HepG2 (cell line): ENCODE measurements at regions not wholly inside any gene's neighbourhood (a gene's known extent, or its start where the extent isn't known, plus 50 kb on each side); places are given as distances from the start of the nearest gene placed in this dataset.

Experiments
- ATAC-seq: fragments of 200-7000 bp; cut with Tn5 transposase; 3 replicates; pipeline ENCODE4 v1.9.1; 2020; ENCODE audit warnings: mild to moderate bottlenecking, moderate library complexity
- BruUV-seq: library from RNA; stranded (reverse); fragments of 400-500 nt; replicated peaks from 2 replicates; lab custom pipeline; 2021; lab: Mats Ljungman, UMichigan
- CTCF ChIA-PET: fragments of 300-600 bp; formaldehyde crosslinking; extraction: SDS; loops from one replicate; lab custom pipeline; 2021; ENCODE audit warnings: low total read pairs, inconsistent platforms, low intra/inter-chr PET ratio; lab: Yijun Ruan, JAX
- POLR2A ChIA-PET: fragments of 350-600 bp; sonication (Branson Sonifier 250); formaldehyde crosslinking; loops from one replicate; lab custom pipeline; 2020; ENCODE audit warnings: antibody characterized with exemption, inconsistent platforms; lab: Yijun Ruan, JAX
- DNase-seq: peaks from one replicate; pipeline ENCODE4 v3.0.0-alpha.2; 2015; ENCODE audit warnings: low spot score
- FAIRE-seq: peaks from 3 replicates; lab custom pipeline; 2011; peaks lifted over from hg19 to GRCh38; lab: Jason Lieb, UNC
- H2AFZ ChIP-seq: one replicate; pipeline ENCODE4 v1.6.1; 2011; ENCODE audit warnings: low read length, inconsistent platforms
- H3K27ac ChIP-seq: fragments of 300-600 bp; 3 replicates; pipeline ENCODE4 v1.8.0; 2011; ENCODE audit warnings: mixed run types, mild to moderate bottlenecking, mixed read lengths, low read length, inconsistent platforms; ENCODE audit not compliant: insufficient read depth; ENCODE audit errors: extremely low read length
- H3K27me3 ChIP-seq, 2 experiments: fragments of 200-600 bp in 1 of 2; 2 replicates in 1 of 2; 3 replicates in 1 of 2; pipeline versions ENCODE4 v1.6.0 to v1.8.0; 2011; ENCODE audit warnings: low read length in 2 of 2, mild to moderate bottlenecking in 2 of 2, moderate library complexity in 2 of 2, inconsistent platforms in 1 of 2; ENCODE audit not compliant: insufficient read depth in 2 of 2, control insufficient read depth in 1 of 2
- H3K36me3 ChIP-seq, 2 experiments: fragments of 200-600 bp in 1 of 2; replicated peaks in 1 of 2; 2 replicates in 1 of 2; 3 replicates in 1 of 2; pipeline versions ENCODE4 v1.5.1 to v1.8.0; 2011; ENCODE audit warnings: low read length in 2 of 2, inconsistent platforms in 1 of 2; ENCODE audit not compliant: insufficient read depth in 2 of 2, control insufficient read depth in 1 of 2
- H3K4me1 ChIP-seq: 2 replicates; pipeline ENCODE4 v1.5.1; 2012; ENCODE audit warnings: low read length, inconsistent platforms; ENCODE audit not compliant: insufficient read depth
- H3K4me2 ChIP-seq: 2 replicates; pipeline ENCODE4 v1.6.0; 2011; ENCODE audit warnings: low read depth, low read length, inconsistent platforms
- H3K4me3 ChIP-seq, 3 experiments: fragments of 200-600 bp in 1 of 3; sonication (generic), shearing (Covaris generic) in 1 of 3; replicated peaks in 1 of 3; 2 replicates each; pipeline ENCODE4 v1.5.1; 2011 to 2016; ENCODE audit warnings: low read length in 3 of 3, inconsistent platforms in 2 of 3, low read depth in 2 of 3, mild to moderate bottlenecking in 2 of 3, control low read depth in 1 of 3, mixed read lengths in 1 of 3; ENCODE audit not compliant: insufficient read depth in 1 of 3
- H3K79me2 ChIP-seq: one replicate; pipeline ENCODE4 v1.6.1; 2011; ENCODE audit warnings: low read length, inconsistent platforms; ENCODE audit not compliant: insufficient read depth
- H3K9ac ChIP-seq: 2 replicates; pipeline ENCODE4 v1.6.0; 2011; ENCODE audit warnings: mild to moderate bottlenecking, low read depth, low read length, inconsistent platforms; ENCODE audit not compliant: insufficient read depth
- H3K9me3 ChIP-seq: 2 replicates; pipeline ENCODE4 v1.5.1; 2012; ENCODE audit warnings: mild to moderate bottlenecking, low read length
- H4K20me1 ChIP-seq: 2 replicates; pipeline ENCODE4 v1.6.0; 2011; ENCODE audit warnings: inconsistent platforms, mild to moderate bottlenecking, low read length, moderate library complexity; ENCODE audit not compliant: insufficient read depth
- AHDC1 ChIP-seq: sonication (generic); formaldehyde crosslinking; IDR thresholded peaks from 2 replicates; pipeline ENCODE4 v1.5.1; 2020; ENCODE audit warnings: mild to moderate bottlenecking, missing genetic modification reagents, borderline replicate concordance
- CREM ChIP-seq, 2 experiments: sonication (generic) in 1 of 2; formaldehyde crosslinking in 1 of 2; IDR thresholded peaks; 2 replicates each; pipeline versions ENCODE4 v1.4.0 to v1.6.1; 2016 to 2020; ENCODE audit warnings: antibody characterized with exemption in 1 of 2, mild to moderate bottlenecking in 1 of 2, missing genetic modification reagents in 1 of 2
- FOXM1 ChIP-seq: sonication (generic); formaldehyde crosslinking; IDR thresholded peaks from 2 replicates; pipeline ENCODE4 v1.5.0; 2020; ENCODE audit warnings: missing genetic modification reagents
- HMGXB4 ChIP-seq, 2 experiments: sonication (generic) in 1 of 2; formaldehyde crosslinking in 1 of 2; IDR thresholded peaks; 2 replicates each; pipeline versions ENCODE4 v1.4.0 to v1.6.1; 2018 to 2020; ENCODE audit warnings: missing genetic modification reagents in 2 of 2, borderline replicate concordance in 1 of 2, low read depth in 1 of 2, mild to moderate bottlenecking in 1 of 2, missing biosample characterization in 1 of 2
- HNRNPK ChIP-seq: fragments of 200-400 bp; formaldehyde crosslinking; IDR thresholded peaks from 2 replicates; pipeline ENCODE4 v1.6.1; 2018; ENCODE audit warnings: low read length, low read depth, moderate library complexity, mild to moderate bottlenecking; ENCODE audit not compliant: poor library complexity, severe bottlenecking
- NCOA1 ChIP-seq: sonication (generic); formaldehyde crosslinking; IDR thresholded peaks from 2 replicates; pipeline ENCODE4 v1.9.0; 2021; ENCODE audit warnings: missing genetic modification reagents
- TCF12 ChIP-seq, 2 experiments: fragments of 450-650 bp in 1 of 2; sonication (generic) in 1 of 2; formaldehyde crosslinking in 1 of 2; IDR thresholded peaks; 2 replicates each; pipeline versions ENCODE4 v1.6.1 to v1.8.0; 2017 to 2022; ENCODE audit warnings: antibody characterized with exemption in 1 of 2, mild to moderate bottlenecking in 1 of 2, missing genetic modification reagents in 1 of 2, moderate library complexity in 1 of 2
- TFDP1 ChIP-seq: IDR thresholded peaks from 2 replicates; pipeline ENCODE4 v1.6.1; 2016; ENCODE audit warnings: missing compliant biosample characterization, missing genetic modification reagents, borderline replicate concordance
- TFDP2 ChIP-seq: sonication (generic); formaldehyde crosslinking; IDR thresholded peaks from 2 replicates; pipeline ENCODE4 v1.4.0; 2020; ENCODE audit warnings: missing genetic modification reagents
- TMF1 ChIP-seq: sonication (generic); formaldehyde crosslinking; IDR thresholded peaks from 2 replicates; pipeline ENCODE4 v1.8.1; 2022; ENCODE audit warnings: low read depth, missing genetic modification reagents
- ZNF224 ChIP-seq: sonication (generic); formaldehyde crosslinking; IDR thresholded peaks from 2 replicates; pipeline ENCODE4 v1.5.0; 2020; ENCODE audit warnings: mild to moderate bottlenecking, missing genetic modification reagents
- ZNF382 ChIP-seq: sonication (generic); formaldehyde crosslinking; IDR thresholded peaks from 2 replicates; pipeline ENCODE4 v1.5.0; 2020; ENCODE audit warnings: missing genetic modification reagents, mild to moderate bottlenecking, borderline replicate concordance
- ZNF441 ChIP-seq: sonication (generic); formaldehyde crosslinking; IDR thresholded peaks from 2 replicates; pipeline ENCODE4 v1.7.0; 2021; ENCODE audit warnings: missing genetic modification reagents, borderline replicate concordance
- in situ Hi-C: cut with HindIII; loops from 2 replicates; pipeline ENCODE4 v1.10.0; 2017; ENCODE audit warnings: low pct_unique_long_range_greater_than_20kb; ENCODE audit not compliant: extremely low pct_ligation_motif_present
- intact Hi-C: fragments of 100-400 bp; cut with micrococcal nuclease; formaldehyde crosslinking; loops from one replicate; pipeline ENCODE4 v1.10.0; 2022; ENCODE audit not compliant: unreplicated experiment

GRCh38 chrY:8092926-8093325 lies 1181.4 kb upstream of the AMELY start (continued):
- TF ChIP-seq AHDC1 (CRISPR knock-in tag), result no peak
- no peak for TF ChIP-seq CREM (IDR thresholded peaks at IDR 0.05)
- no peak for TF ChIP-seq CREM (CRISPR knock-in tag; IDR thresholded peaks at IDR 0.05)
- TF ChIP-seq TFDP1 (CRISPR knock-in tag), result no peak
- no peak for TF ChIP-seq TFDP2 (CRISPR knock-in tag)

- POLR2A ChIA-PET, result no interaction called here
- FAIRE-seq, result no peak
- TF ChIP-seq FOXM1 (CRISPR knock-in tag), result no peak
- TF ChIP-seq NCOA1 (CRISPR knock-in tag), result no peak
- TF ChIP-seq HNRNPK, result no peak
- no peak for TF ChIP-seq ZNF382 (CRISPR knock-in tag)
- TF ChIP-seq TMF1 (CRISPR knock-in tag), result no peak
- TF ChIP-seq ZNF441, result no peak
- no peak for TF ChIP-seq HMGXB4 (CRISPR knock-in tag; IDR thresholded peaks at IDR 0.05; ENCODE audit: borderline replicate concordance in 1 of 2, low read depth in 1 of 2)
- TF ChIP-seq TCF12 (IDR thresholded peaks at IDR 0.05), result no peak
- TF ChIP-seq TCF12 (CRISPR knock-in tag; IDR thresholded peaks at IDR 0.05), result no peak
- no peak for TF ChIP-seq ZNF224
Measured at GRCh38 chrY:8085925-8086324, 1174.4 kb upstream of the AMELY start.

More at GRCh38 chrY:8085925-8086324, 1174.4 kb upstream of the AMELY start:
- H3K79me2 ChIP-seq, result no peaks in the 10 kb centered on the region
- intact Hi-C loops (no loop called here), in situ Hi-C loops (no loop called here)
- H3K27me3 ChIP-seq, result no peaks in the 10 kb centered on the region
- CTCF ChIA-PET, result no interaction called here
- no peak overlapping the region for H3K9ac ChIP-seq
- H3K27ac ChIP-seq, result no peak overlapping the region
- no peak for ATAC-seq
- no peak overlapping the region for H3K4me2 ChIP-seq
- no peaks in the 10 kb centered on the region for H3K36me3 ChIP-seq
- no TSS peak for BruUV-seq
- H3K4me3 ChIP-seq, result no peak overlapping the region
- peaks cover 46% of the 10 kb centered on the region for H3K9me3 ChIP-seq
- H3K4me1 ChIP-seq, result no peaks in the 10 kb centered on the region
- DNase-seq, result no peak
- H2AFZ ChIP-seq, result no peak overlapping the region
- H4K20me1 ChIP-seq, result no peaks in the 10 kb centered on the region
